OCI-LY3 (cell line): ENCODE measurements at regions not wholly inside any gene's neighbourhood (a gene's known extent, or its start where the extent isn't known, plus 50 kb on each side); places are given as distances from the start of the nearest gene placed in this dataset.

Experiments used
- H2AFZ ChIP-seq: fragments of 200-600, 300-600 bp; shearing (Covaris generic); 2 replicates; pipeline ENCODE4 v1.6.0; 2014; ENCODE audit warnings: antibody characterized with exemption, low read depth, low read length
- H3K27ac ChIP-seq: fragments of 200-600, 300-600 bp; sonication (generic); 2 replicates; pipeline ENCODE4 v1.5.1; 2014; ENCODE audit warnings: mild to moderate bottlenecking, low read length, moderate library complexity, mixed read lengths
- H3K27me3 ChIP-seq: fragments of 200-600, 300-600 bp; sonication (generic); 2 replicates; pipeline ENCODE4 v1.6.1; 2014; ENCODE audit warnings: low read depth, low read length, mixed read lengths
- H3K36me3 ChIP-seq: fragments of 200-600, 300-600 bp; sonication (generic); replicated peaks from 2 replicates; pipeline ENCODE3; 2014; ENCODE audit warnings: low read depth, low read length, mixed read lengths
- H3K4me1 ChIP-seq: fragments of 300-600, 200-600 bp; sonication (generic); 2 replicates; pipeline ENCODE4 v1.6.1; 2014; ENCODE audit warnings: low read length, mixed read lengths
- H3K4me2 ChIP-seq: fragments of 200-600, 300-600 bp; sonication (generic); 2 replicates; pipeline ENCODE4 v1.6.1; 2014; ENCODE audit warnings: low read length, mixed read lengths
- H3K4me3 ChIP-seq: fragments of 300-600, 200-600 bp; sonication (generic); 2 replicates; pipeline ENCODE4 v1.5.1; 2014; ENCODE audit warnings: antibody characterized with exemption, mild to moderate bottlenecking, low read length, moderate library complexity
- H3K79me2 ChIP-seq: fragments of 300-600, 200-600 bp; shearing (Covaris generic); 2 replicates; pipeline ENCODE4 v1.6.1; 2014; ENCODE audit warnings: mild to moderate bottlenecking, low read length, mixed read lengths
- H3K9ac ChIP-seq: fragments of 300-600, 200-600 bp; shearing (Covaris generic); 2 replicates; pipeline ENCODE4 v1.6.0; 2014; ENCODE audit warnings: mild to moderate bottlenecking, low read length, moderate library complexity
- H3K9me3 ChIP-seq: fragments of 200-600, 300-600 bp; shearing (Covaris generic); 2 replicates; pipeline ENCODE4 v1.6.1; 2014; ENCODE audit warnings: low read length, mixed read lengths; ENCODE audit not compliant: insufficient read depth
- H4K20me1 ChIP-seq: fragments of 200-600, 300-600 bp; sonication (generic); 2 replicates; pipeline ENCODE4 v1.6.1; 2016; ENCODE audit warnings: low read length, mixed read lengths; ENCODE audit not compliant: insufficient read depth
- CTCF ChIP-seq: fragments of 200-600, 300-600 bp; sonication (generic); IDR thresholded peaks from 2 replicates; pipeline ENCODE4 v1.5.1; 2014; ENCODE audit warnings: antibody characterized with exemption, low read length, low read depth
- EZH2phosphoT487 ChIP-seq: fragments of 200-600 bp; shearing (Covaris generic); IDR thresholded peaks from 2 replicates; pipeline ENCODE4 v1.6.1; 2018; ENCODE audit warnings: antibody characterized with exemption, mixed run types, low read depth

GRCh38 chr11:21921151-21921550 lies 271.7 kb upstream of the ANO5 start:
- H3K27ac ChIP-seq = no peak overlapping the region
- TF ChIP-seq CTCF (no peak), EZH2phosphoT487 (no peak)
- no peak overlapping the region for H3K4me3 ChIP-seq
- no peak overlapping the region for H3K4me2 ChIP-seq
- no peaks in the 10 kb centered on the region for H3K4me1 ChIP-seq
- H3K9ac ChIP-seq = no peak overlapping the region
- no peaks in the 10 kb centered on the region for H3K9me3 ChIP-seq
- no peak overlapping the region for H2AFZ ChIP-seq
- H3K36me3 ChIP-seq = no peaks in the 10 kb centered on the region
- no peaks in the 10 kb centered on the region for H3K79me2 ChIP-seq
- H4K20me1 ChIP-seq = no peaks in the 10 kb centered on the region
- H3K27me3 ChIP-seq = no peaks in the 10 kb centered on the region

- no peaks in the 10 kb centered on the region for H3K79me2 ChIP-seq
- no peaks in the 10 kb centered on the region for H3K36me3 ChIP-seq
- H3K27ac ChIP-seq = no peak overlapping the region
- no peaks in the 10 kb centered on the region for H4K20me1 ChIP-seq
- no peaks in the 10 kb centered on the region for H3K9me3 ChIP-seq
- H3K27me3 ChIP-seq = no peaks in the 10 kb centered on the region
- H3K9ac ChIP-seq = no peak overlapping the region
- no peaks in the 10 kb centered on the region for H3K4me1 ChIP-seq
- TF ChIP-seq EZH2phosphoT487 (no peak), CTCF (no peak)
- no peak overlapping the region for H3K4me2 ChIP-seq
- no peak overlapping the region for H2AFZ ChIP-seq
- no peak overlapping the region for H3K4me3 ChIP-seq
Observed at GRCh38 chr11:21924262-21924661, 268.6 kb upstream of the ANO5 start.

GRCh38 chr11:21927628-21928027 lies 265.3 kb upstream of the ANO5 start:
- TF ChIP-seq CTCF (no peak), EZH2phosphoT487 (no peak)
- H3K4me3 ChIP-seq = no peak overlapping the region

GRCh38 chr11:21928847-21929246 lies 264.0 kb upstream of the ANO5 start:
- H3K9ac ChIP-seq = no peak overlapping the region
- TF ChIP-seq CTCF (no peak), EZH2phosphoT487 (no peak)
- no peaks in the 10 kb centered on the region for H3K79me2 ChIP-seq
- no peaks in the 10 kb centered on the region for H3K4me1 ChIP-seq
- H4K20me1 ChIP-seq = no peaks in the 10 kb centered on the region
- H3K9me3 ChIP-seq = no peaks in the 10 kb centered on the region
- no peak overlapping the region for H3K4me3 ChIP-seq
- no peaks in the 10 kb centered on the region for H3K27me3 ChIP-seq
- no peak overlapping the region for H3K27ac ChIP-seq
- H3K4me2 ChIP-seq = no peak overlapping the region
- H3K36me3 ChIP-seq = no peaks in the 10 kb centered on the region
- no peak overlapping the region for H2AFZ ChIP-seq

More at GRCh38 chr11:21927628-21928027, 265.3 kb upstream of the ANO5 start:
- Histone ChIP-seq H3K79me2 (no peaks in the 10 kb centered on the region), H3K9ac (no peak overlapping the region), H3K36me3 (no peaks in the 10 kb centered on the region), H2AFZ (no peak overlapping the region), H3K4me2 (no peak overlapping the region), H3K27ac (no peak overlapping the region), H3K4me1 (no peaks in the 10 kb centered on the region), H3K9me3 (no peaks in the 10 kb centered on the region), H3K27me3 (no peaks in the 10 kb centered on the region), H4K20me1 (no peaks in the 10 kb centered on the region)
